Glutamatergic neuron (in vitro differentiated cells): ENCODE measurements at regions not wholly inside any gene's neighbourhood (a gene's known extent, or its start where the extent isn't known, plus 50 kb on each side); places are given as distances from the start of the nearest gene placed in this dataset.

Experiments
- DNase-seq: peaks from one replicate; pipeline ENCODE4 v3.0.0; 2022
- H3K27ac Mint-ChIP-seq: one replicate; pipeline ENCODE4 v1.8.0; 2020; ENCODE audit warnings: mild to moderate bottlenecking, mixed read lengths, inconsistent platforms; ENCODE audit not compliant: unreplicated experiment
- H3K27me3 Mint-ChIP-seq: one replicate; pipeline ENCODE4 v1.8.0; 2020; ENCODE audit warnings: mild to moderate bottlenecking, moderate library complexity, mixed read lengths, inconsistent platforms; ENCODE audit not compliant: unreplicated experiment
- H3K36me3 Mint-ChIP-seq: one replicate; pipeline ENCODE4 v1.8.0; 2020; ENCODE audit warnings: mild to moderate bottlenecking, mixed read lengths, inconsistent platforms; ENCODE audit not compliant: unreplicated experiment
- H3K4me1 Mint-ChIP-seq: one replicate; pipeline ENCODE4 v1.8.0; 2020; ENCODE audit warnings: mild to moderate bottlenecking, low read depth, mixed read lengths, inconsistent platforms; ENCODE audit not compliant: unreplicated experiment
- H3K4me3 Mint-ChIP-seq: one replicate; pipeline ENCODE4 v1.8.0; 2020; ENCODE audit warnings: mild to moderate bottlenecking, mixed read lengths, inconsistent platforms; ENCODE audit not compliant: unreplicated experiment
- H3K9me3 Mint-ChIP-seq: one replicate; pipeline ENCODE4 v1.8.0; 2020; ENCODE audit warnings: mild to moderate bottlenecking, moderate library complexity, mixed read lengths, inconsistent platforms; ENCODE audit not compliant: unreplicated experiment
- CTCF ChIP-seq: fragments of 200-600 bp; sonication (generic); IDR thresholded peaks from one replicate; pipeline ENCODE4 v1.5.0; 2021; ENCODE audit not compliant: partially characterized antibody, unreplicated experiment

- Mint-ChIP-seq H3K4me3 (no peak overlapping the region), H3K27ac (no peak overlapping the region), H3K9me3 (no peaks in the 10 kb centered on the region), H3K4me1 (peaks cover 3% of the 10 kb centered on the region), H3K36me3 (no peaks in the 10 kb centered on the region), H3K27me3 (no peaks in the 10 kb centered on the region)
- no peak for TF ChIP-seq CTCF
- no peak for DNase-seq
Observed at GRCh38 chr13:64765636-64766035, 2464.5 kb downstream of the PCDH9 start.

DNA sequence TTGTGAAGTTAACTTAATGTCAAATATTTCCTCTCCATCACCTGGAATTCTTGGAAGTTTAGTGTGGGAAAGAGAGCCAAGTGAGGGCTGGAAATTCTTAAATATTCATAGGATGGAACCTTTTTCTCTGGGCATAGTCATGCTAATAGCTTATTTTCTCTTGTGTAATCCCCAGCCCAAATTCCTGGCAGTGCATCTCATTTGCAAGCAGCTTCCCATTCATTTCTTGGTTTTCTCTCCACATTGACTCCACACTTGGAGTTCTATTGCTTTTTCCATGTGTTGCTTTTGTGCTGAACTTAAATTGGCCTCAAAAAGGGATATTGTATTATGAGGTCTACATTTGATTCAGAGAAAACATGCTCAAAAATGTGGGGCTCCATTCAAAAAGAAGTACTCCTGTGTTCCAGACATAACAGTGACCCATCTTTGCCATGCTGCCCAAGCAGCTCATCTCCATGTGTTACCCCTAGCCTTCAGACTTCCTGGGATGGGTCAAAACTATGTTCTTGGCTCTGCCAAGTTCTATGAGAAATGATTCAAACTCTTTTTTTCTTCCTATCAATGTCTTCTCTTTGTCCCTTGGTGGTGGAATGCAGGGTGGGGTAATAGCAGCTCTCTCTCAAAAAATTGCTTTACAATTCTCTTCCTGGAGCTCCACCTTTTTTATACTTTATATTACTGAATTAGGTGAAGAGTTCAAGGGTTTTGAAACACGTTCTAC is 2471.5 kb downstream of the PCDH9 start:
- H3K27me3 Mint-ChIP-seq = no peaks in the 10 kb centered on the region
- TF ChIP-seq CTCF = no peak
- DNase-seq = no peak
- no peaks in the 10 kb centered on the region for H3K9me3 Mint-ChIP-seq
- H3K4me3 Mint-ChIP-seq = no peak overlapping the region
- H3K36me3 Mint-ChIP-seq = no peaks in the 10 kb centered on the region
- H3K4me1 Mint-ChIP-seq = no peaks in the 10 kb centered on the region
- H3K27ac Mint-ChIP-seq = no peak overlapping the region

- Mint-ChIP-seq H3K36me3 (no peaks in the 10 kb centered on the region), H3K9me3 (no peaks in the 10 kb centered on the region), H3K4me3 (no peak overlapping the region), H3K27me3 (no peaks in the 10 kb centered on the region), H3K4me1 (no peaks in the 10 kb centered on the region), H3K27ac (no peak overlapping the region)
- TF ChIP-seq CTCF = no peak
- no peak for DNase-seq
Observed at GRCh38 chr13:64756621-64757020, 2473.5 kb downstream of the PCDH9 start.

- H3K9me3 Mint-ChIP-seq = no peaks in the 10 kb centered on the region
- no peak for DNase-seq
- H3K27me3 Mint-ChIP-seq = no peaks in the 10 kb centered on the region
- H3K27ac Mint-ChIP-seq = no peak overlapping the region
- TF ChIP-seq CTCF = no peak
- no peaks in the 10 kb centered on the region for H3K36me3 Mint-ChIP-seq
- H3K4me3 Mint-ChIP-seq = no peak overlapping the region
- no peaks in the 10 kb centered on the region for H3K4me1 Mint-ChIP-seq
Observed at GRCh38 chr13:64755961-64756360, 2474.2 kb downstream of the PCDH9 start.

DNA sequence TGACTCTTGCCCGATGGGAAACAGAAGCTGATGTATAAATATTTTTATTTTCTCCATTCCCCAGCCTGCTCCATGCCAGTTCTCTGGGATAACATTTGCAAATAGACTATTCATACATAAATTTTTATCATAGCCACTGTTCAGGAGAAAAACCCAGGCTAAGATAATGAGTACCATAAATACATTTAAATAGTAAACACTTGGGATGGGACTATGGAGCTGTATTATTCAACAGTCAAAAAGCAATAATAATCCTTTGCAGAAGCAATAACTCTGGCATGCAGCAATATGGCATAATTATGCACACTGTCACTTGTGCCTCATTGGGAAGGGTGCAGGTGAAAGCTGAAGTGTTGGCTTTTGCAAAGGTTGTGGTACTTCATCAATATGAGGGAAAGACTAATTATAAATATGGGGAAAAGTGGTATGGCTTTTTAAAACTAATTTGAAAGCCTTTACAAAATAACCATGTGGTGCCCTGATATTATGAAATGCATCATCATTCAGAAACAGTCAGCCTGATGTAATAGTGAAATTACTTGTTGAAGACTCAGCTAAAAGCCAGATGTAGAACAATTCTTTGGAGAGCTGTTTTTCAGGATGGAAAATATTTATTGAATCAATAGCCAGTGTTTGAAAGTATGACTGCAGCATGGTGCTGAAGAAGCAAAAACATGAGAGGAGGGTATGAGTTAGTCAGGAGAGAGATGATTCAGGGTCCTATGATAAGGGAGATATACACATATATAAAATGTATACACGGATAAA is 2476.7 kb downstream of the PCDH9 start:
- DNase-seq = no peak
- Mint-ChIP-seq H3K27me3 (no peaks in the 10 kb centered on the region), H3K36me3 (no peaks in the 10 kb centered on the region), H3K27ac (no peak overlapping the region), H3K4me1 (peaks cover 7% of the 10 kb centered on the region), H3K9me3 (no peaks in the 10 kb centered on the region), H3K4me3 (no peak overlapping the region)
- no peak for TF ChIP-seq CTCF
